Upper lobe of left lung (tissue), 6 donors: ENCODE measurements at regions not wholly inside any gene's neighbourhood (a gene's known extent, or its start where the extent isn't known, plus 50 kb on each side); places are given as distances from the start of the nearest gene placed in this dataset.

Experiments used
- ATAC-seq, 2 donors: fragments of 200-7000 bp; cut with Tn5 transposase; one replicate each; pipeline ENCODE4 v1.9.1; 2022; ENCODE audit warnings: mild to moderate bottlenecking in 2 of 2, moderate library complexity in 2 of 2; ENCODE audit not compliant: low FRiP score in 2 of 2
- DNase-seq, 2 donors: peaks; one replicate each; pipeline ENCODE4 v3.0.0-alpha.2; 2019 to 2020
- H3K27ac ChIP-seq, 4 donors: fragments of 200-600 bp; sonication (generic); one replicate each; pipeline ENCODE4 v1.5.1; 2016 to 2019
- H3K27me3 ChIP-seq, 4 donors: fragments of 200-600 bp; sonication (generic); one replicate each; pipeline ENCODE4 v1.5.1; 2017 to 2019
- H3K36me3 ChIP-seq, 4 donors: fragments of 200-600 bp; sonication (generic); one replicate each; pipeline ENCODE4 v1.5.1; 2016 to 2019
- H3K4me1 ChIP-seq, 4 donors: fragments of 200-600 bp; sonication (generic); one replicate each; pipeline ENCODE4 v1.5.1; 2018 to 2019
- H3K4me3 ChIP-seq, 4 donors: fragments of 200-600 bp; sonication (generic); one replicate each; pipeline ENCODE4 v1.5.1; 2017 to 2019; ENCODE audit warnings: mild to moderate bottlenecking in 2 of 4, moderate library complexity in 1 of 4
- H3K9me3 ChIP-seq, 4 donors: fragments of 200-600 bp; sonication (generic); one replicate each; pipeline ENCODE4 v1.5.1; 2018 to 2019
- EP300 ChIP-seq, 4 donors: sonication (generic); formaldehyde crosslinking; IDR thresholded peaks; one replicate each; pipeline ENCODE4 v1.5.1; 2017; ENCODE audit warnings: antibody characterized with exemption in 4 of 4, control low read depth in 2 of 4
- POLR2A ChIP-seq, 4 donors: fragments of 450-650 bp; IDR thresholded peaks; one replicate each; pipeline ENCODE4 v1.5.1; 2016 to 2017; ENCODE audit warnings: antibody characterized with exemption in 4 of 4, mild to moderate bottlenecking in 2 of 4
- POLR2AphosphoS5 ChIP-seq, 2 donors: sonication (generic); formaldehyde crosslinking; IDR thresholded peaks; one replicate each; pipeline ENCODE4 v1.5.1; 2017; ENCODE audit warnings: antibody characterized with exemption in 2 of 2
- WGBS, 2 donors: methylation state at CpG; one replicate each; pipeline ENCODE4 v1.1.5; 2017 to 2018; 5-methylcytosine and 5-hydroxymethylcytosine counted together
- TF ChIP-seq, protein P1 (sequence below), 6 experiments: fragments of 450-650 bp in 4 of 6; fragments of 200-600 bp in 2 of 6; sonication (generic) in 2 of 6; IDR thresholded peaks; one replicate each; pipeline ENCODE4 v1.5.1; 2016 to 2019; ENCODE audit warnings: antibody characterized with exemption in 6 of 6
- donor health status: DM: no; HTN: no; CAD: no; lungs with moderate emphysema.
- donor health status: DM: no; HTN: yes; CAD: no; lungs with severe emphysema.

DNA sequence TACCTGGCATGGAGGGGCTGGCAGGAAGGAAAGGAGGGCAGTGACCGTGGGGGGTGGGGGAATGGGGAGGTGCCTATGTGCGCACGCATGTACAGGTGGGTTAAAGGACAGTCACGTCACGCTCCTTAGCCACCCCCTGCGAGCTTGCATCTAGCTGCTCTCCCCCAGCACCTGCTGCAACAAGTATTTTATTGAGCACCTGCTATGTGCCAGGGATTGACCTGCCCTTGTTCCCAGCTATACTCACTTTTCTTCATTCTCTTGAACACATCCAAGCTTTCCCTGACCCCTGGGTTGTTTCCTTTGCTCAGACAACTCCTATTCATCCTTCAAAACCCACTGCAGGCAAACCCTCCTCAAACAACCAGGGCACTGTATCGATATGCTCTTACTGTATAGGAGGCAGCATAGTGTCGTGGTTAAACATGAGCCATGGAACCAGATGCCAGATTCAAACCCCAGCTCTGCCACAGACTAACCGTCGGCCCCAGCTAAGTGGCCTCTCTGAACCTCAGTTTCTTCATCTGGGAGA lies 155.2 kb upstream of the CIBAR2 start:
- Histone ChIP-seq H3K27me3 (no peaks in the 10 kb centered on the region), H3K9me3 (no peaks in the 10 kb centered on the region), H3K36me3 (no peaks in the 10 kb centered on the region), H3K4me1 (no peaks in the 10 kb centered on the region), H3K27ac (no peak overlapping the region), H3K4me3 (no peak overlapping the region)
- ATAC-seq, result no peak
- no peak for TF ChIP-seq POLR2A (IDR thresholded peaks at IDR 0.05)
- TF ChIP-seq, protein P1, sequence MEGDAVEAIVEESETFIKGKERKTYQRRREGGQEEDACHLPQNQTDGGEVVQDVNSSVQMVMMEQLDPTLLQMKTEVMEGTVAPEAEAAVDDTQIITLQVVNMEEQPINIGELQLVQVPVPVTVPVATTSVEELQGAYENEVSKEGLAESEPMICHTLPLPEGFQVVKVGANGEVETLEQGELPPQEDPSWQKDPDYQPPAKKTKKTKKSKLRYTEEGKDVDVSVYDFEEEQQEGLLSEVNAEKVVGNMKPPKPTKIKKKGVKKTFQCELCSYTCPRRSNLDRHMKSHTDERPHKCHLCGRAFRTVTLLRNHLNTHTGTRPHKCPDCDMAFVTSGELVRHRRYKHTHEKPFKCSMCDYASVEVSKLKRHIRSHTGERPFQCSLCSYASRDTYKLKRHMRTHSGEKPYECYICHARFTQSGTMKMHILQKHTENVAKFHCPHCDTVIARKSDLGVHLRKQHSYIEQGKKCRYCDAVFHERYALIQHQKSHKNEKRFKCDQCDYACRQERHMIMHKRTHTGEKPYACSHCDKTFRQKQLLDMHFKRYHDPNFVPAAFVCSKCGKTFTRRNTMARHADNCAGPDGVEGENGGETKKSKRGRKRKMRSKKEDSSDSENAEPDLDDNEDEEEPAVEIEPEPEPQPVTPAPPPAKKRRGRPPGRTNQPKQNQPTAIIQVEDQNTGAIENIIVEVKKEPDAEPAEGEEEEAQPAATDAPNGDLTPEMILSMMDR (IDR thresholded peaks at IDR 0.05), result no peak
- no peak for TF ChIP-seq POLR2AphosphoS5 (IDR thresholded peaks at IDR 0.05)
- TF ChIP-seq EP300 (IDR thresholded peaks at IDR 0.05), result no peak
- DNase-seq, result no peak
- WGBS, 2 donors, result 89 to 94% methylated on average over 10 of the region's 10 CpGs

DNA sequence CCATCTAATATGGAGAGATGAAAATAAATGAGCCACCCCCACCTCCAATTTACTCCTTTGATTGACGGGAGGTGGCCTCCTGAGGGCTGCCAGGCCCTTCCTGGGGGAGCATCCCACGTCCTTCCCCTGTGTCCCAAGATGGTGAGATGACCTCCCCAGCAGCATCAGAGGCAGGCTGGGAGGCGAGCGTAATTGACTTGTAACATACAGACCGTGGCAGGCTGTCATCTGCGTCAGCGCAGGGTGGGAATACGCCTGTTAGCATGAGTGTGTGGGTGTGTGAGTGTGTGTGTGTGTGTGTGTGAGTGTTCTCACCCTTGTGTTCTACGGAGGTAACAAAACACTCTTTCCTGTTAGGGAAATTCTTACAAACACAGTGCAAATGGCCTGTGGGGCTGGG lies 156.9 kb upstream of the CIBAR2 start:
- no peak for ATAC-seq
- no peaks in the 10 kb centered on the region for H3K36me3 ChIP-seq
- H3K9me3 ChIP-seq, result no peaks in the 10 kb centered on the region
- no peaks in the 10 kb centered on the region for H3K4me1 ChIP-seq
- no peak overlapping the region for H3K27ac ChIP-seq
- TF ChIP-seq POLR2AphosphoS5 (IDR thresholded peaks at IDR 0.05) (no peak), EP300 (IDR thresholded peaks at IDR 0.05) (no peak), POLR2A (IDR thresholded peaks at IDR 0.05) (no peak)
- TF ChIP-seq, protein P1 (IDR thresholded peaks at IDR 0.05), result no peak
- WGBS, 2 donors, result 86 to 92% methylated on average over 7 to 9 of the region's 9 CpGs
- DNase-seq, result no peak
- no peaks in the 10 kb centered on the region for H3K27me3 ChIP-seq
- H3K4me3 ChIP-seq, result no peak overlapping the region

DNA sequence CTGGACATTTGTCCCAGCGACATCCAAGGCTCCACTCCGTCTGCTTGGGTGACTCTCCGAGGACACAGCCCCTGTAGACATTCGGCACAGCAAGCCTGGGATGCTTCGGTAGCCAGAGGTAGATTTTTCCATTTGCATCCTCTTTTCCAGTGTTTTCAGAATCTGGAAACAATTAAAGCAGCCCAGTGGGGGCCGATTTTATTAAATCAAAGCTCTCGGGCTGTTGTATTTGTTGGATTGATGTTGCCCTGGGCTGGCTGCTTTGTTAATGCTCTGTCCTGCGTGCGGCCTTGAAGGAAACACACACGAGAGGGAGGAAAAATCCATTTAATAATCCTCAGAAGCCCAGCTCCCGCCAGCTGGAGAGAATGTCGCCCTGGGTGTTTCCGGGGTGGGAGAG lies 158.1 kb upstream of the CIBAR2 start:
- DNase-seq (no peak), ATAC-seq (no peak)
- TF ChIP-seq, protein P1 (IDR thresholded peaks at IDR 0.05), result no peak
- TF ChIP-seq POLR2AphosphoS5 (IDR thresholded peaks at IDR 0.05) (no peak), EP300 (IDR thresholded peaks at IDR 0.05) (no peak), POLR2A (IDR thresholded peaks at IDR 0.05) (no peak)
- 85 to 92% methylated on average over 9 to 13 of the region's 13 CpGs for WGBS, 2 donors
- Histone ChIP-seq H3K4me3 (no peak overlapping the region), H3K4me1 (no peaks in the 10 kb centered on the region), H3K27ac (no peak overlapping the region), H3K27me3 (no peaks in the 10 kb centered on the region), H3K36me3 (no peaks in the 10 kb centered on the region), H3K9me3 (no peaks in the 10 kb centered on the region)

DNA sequence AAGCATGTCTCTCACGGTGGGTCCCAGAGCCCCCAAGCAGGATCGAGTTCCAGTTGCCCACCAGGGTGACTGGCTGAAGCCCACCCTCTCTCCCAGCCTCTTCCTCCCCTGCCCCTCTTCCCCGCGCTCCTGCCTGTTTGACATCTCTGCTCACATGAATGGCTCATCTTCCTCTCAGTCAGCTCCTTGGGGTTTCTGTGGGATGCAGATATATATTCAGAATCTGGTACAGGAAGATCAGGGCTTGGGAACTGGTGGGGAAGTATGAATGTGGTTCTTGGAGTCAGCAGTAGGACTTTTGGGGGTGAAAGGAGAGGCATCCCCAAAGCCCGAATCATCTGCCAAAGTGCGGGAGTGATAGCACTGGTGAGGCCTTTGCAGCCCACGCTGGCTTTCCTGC lies 158.9 kb upstream of the CIBAR2 start:
- TF ChIP-seq EP300 (IDR thresholded peaks at IDR 0.05), result no peak
- no peak for TF ChIP-seq POLR2AphosphoS5 (IDR thresholded peaks at IDR 0.05)
- TF ChIP-seq, protein P1 (IDR thresholded peaks at IDR 0.05), result no peak
- no peak for TF ChIP-seq POLR2A (IDR thresholded peaks at IDR 0.05)
- no peak for DNase-seq
- Histone ChIP-seq H3K4me3 (no peak overlapping the region), H3K27me3 (no peaks in the 10 kb centered on the region), H3K9me3 (no peaks in the 10 kb centered on the region), H3K4me1 (no peaks in the 10 kb centered on the region), H3K27ac (no peak overlapping the region), H3K36me3 (no peaks in the 10 kb centered on the region)
- no peak for ATAC-seq
- 84 to 94% methylated on average over 7 of the region's 7 CpGs for WGBS, 2 donors

DNA sequence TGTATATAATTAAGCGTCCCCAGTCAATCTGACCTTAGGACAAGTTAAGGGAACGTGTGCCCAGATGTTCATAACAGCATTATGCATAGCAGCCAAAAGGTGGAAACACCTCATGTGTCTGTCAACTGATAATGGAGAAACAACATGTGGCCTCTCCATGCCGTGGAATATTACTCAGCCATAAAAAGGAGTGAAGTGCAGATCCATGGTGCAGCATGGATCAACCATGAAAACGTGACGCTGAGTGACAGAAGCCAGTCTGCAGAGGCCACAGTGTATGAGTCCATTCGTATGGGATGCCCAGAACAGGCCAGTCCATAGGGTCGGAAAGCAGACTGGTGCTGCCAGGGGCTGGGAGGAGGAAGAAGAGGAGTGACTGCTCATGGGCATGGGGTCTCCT lies 161.0 kb upstream of the CIBAR2 start:
- Histone ChIP-seq H3K9me3 (no peaks in the 10 kb centered on the region), H3K27me3 (no peaks in the 10 kb centered on the region), H3K4me1 (no peaks in the 10 kb centered on the region), H3K4me3 (no peak overlapping the region), H3K27ac (no peak overlapping the region), H3K36me3 (no peaks in the 10 kb centered on the region)
- DNase-seq, result no peak
- TF ChIP-seq EP300 (IDR thresholded peaks at IDR 0.05), result no peak
- TF ChIP-seq POLR2AphosphoS5 (IDR thresholded peaks at IDR 0.05), result no peak
- no peak for TF ChIP-seq POLR2A (IDR thresholded peaks at IDR 0.05)
- TF ChIP-seq, protein P1 (IDR thresholded peaks at IDR 0.05), result no peak
- 97 to 98% methylated on average over 7 of the region's 7 CpGs for WGBS, 2 donors
- ATAC-seq, result no peak
